ENCODE measurements at regions not wholly inside any gene's neighbourhood (a gene's known extent, or its start where the extent isn't known, plus 50 kb on each side); places are given as distances from the start of the nearest gene placed in this dataset.

- TF ChIP-seq POLR2A (IDR thresholded peaks at IDR 0.05; ENCODE audit: low read depth, low read length) (no peak), TAF1 (IDR thresholded peaks at IDR 0.05; ENCODE audit: borderline replicate concordance, low read depth, low read length) (no peak)
Measured at GRCh38 chr13:34364633-34365032, 546.7 kb downstream of the RFC3 start.
